ENCODE measurements at regions not wholly inside any gene's neighbourhood (a gene's known extent, or its start where the extent isn't known, plus 50 kb on each side); places are given as distances from the start of the nearest gene placed in this dataset.

DNA sequence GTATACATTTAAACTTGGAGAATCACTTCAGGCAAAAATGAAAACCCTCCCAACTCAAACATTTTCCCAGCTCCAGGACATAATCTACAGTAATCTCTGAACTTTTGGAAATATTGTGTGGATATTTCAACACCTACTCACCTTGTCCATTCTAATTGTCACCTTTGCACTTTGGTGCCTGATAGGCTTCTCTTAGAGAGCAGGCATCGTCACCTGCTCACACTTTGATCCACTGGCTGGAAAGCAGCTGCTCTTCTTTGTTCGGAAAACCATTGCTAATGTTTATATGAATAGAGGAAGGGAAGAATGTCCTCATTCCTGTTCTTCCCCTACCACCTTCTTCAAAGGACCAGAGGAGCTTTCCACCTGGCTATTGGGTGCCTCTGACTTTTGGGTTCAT is 411.2 kb downstream of the FGF9 start:
- Histone ChIP-seq H3K4ac (ENCODE audit: low read depth, low read length) (no peak overlapping the region), H3K9me3 (ENCODE audit: control insufficient read depth, low read depth, low read length) (no peaks in the 10 kb centered on the region), H2BK15ac (ENCODE audit: low read depth, low read length) (no peak overlapping the region), H2BK20ac (ENCODE audit: low read depth, low read length, poor library complexity, severe bottlenecking) (no peak overlapping the region), H2BK12ac (ENCODE audit: insufficient read length, low read depth, low read length) (no peak overlapping the region), H3K14ac (ENCODE audit: insufficient read depth, low read length) (no peak overlapping the region), H3K79me1 (ENCODE audit: insufficient read depth, low read depth, low read length, poor library complexity, severe bottlenecking) (no peaks in the 10 kb centered on the region), H3K18ac (ENCODE audit: insufficient read length, low read depth, low read length) (no peak overlapping the region), H3T11ph (ENCODE audit: low read length) (no peak overlapping the region), H4K20me1 (ENCODE audit: control insufficient read depth, insufficient read depth, insufficient read length) (no peaks in the 10 kb centered on the region), H4K8ac (replicated peaks; ENCODE audit: insufficient read length, low read depth, low read length) (no peak overlapping the region), H2BK5ac (ENCODE audit: insufficient read length, low read length) (no peak overlapping the region), H4K91ac (ENCODE audit: insufficient read length, low read depth, low read length) (no peak overlapping the region), H3K27ac (ENCODE audit: insufficient read length, low read depth, low read length) (no peak overlapping the region), H3K79me2 (ENCODE audit: insufficient read depth, low read length) (no peaks in the 10 kb centered on the region), H3K23ac (ENCODE audit: insufficient read length, low read depth, low read length) (no peak overlapping the region), H2AK5ac (ENCODE audit: insufficient read length, low read length) (no peak overlapping the region), H4K5ac (ENCODE audit: insufficient read length, low read depth, low read length) (no peak overlapping the region), H3K56ac (ENCODE audit: insufficient read length, low read depth, low read length) (no peak overlapping the region), H2AFZ (ENCODE audit: low read length) (no peak overlapping the region), H3K4me1 (ENCODE audit: insufficient read depth, low read length) (peaks cover 2% of the 10 kb centered on the region; the same call in 1 of the 2 replicates), H2BK120ac (ENCODE audit: low read depth, low read length, poor library complexity, severe bottlenecking) (no peak overlapping the region), H3K23me2 (ENCODE audit: insufficient read length, low read depth, low read length, poor library complexity, severe bottlenecking) (no peaks in the 10 kb centered on the region), H3K27me3 (ENCODE audit: insufficient read depth, low read length) (peaks cover 4% of the 10 kb centered on the region; the same call in 1 of the 2 replicates), H3K9ac (ENCODE audit: extremely low read depth, insufficient read length, low read length) (no peak overlapping the region), H3K4me2 (ENCODE audit: insufficient read depth, insufficient read length, low read length) (no peak overlapping the region)
- no CpG with 5 or more reads among the region's 2 CpGs for WGBS (ENCODE audit: extremely low coverage, insufficient read length, low lambda C conversion rate)
- no peaks in the 10 kb centered on the region for H3K36me3 Mint-ChIP-seq (ENCODE audit: insufficient read depth in 1 of 3, low read depth in 3 of 3)
- no peaks in the 10 kb centered on the region for H3K9me3 Mint-ChIP-seq
- TF ChIP-seq CTCF (conservative IDR thresholded peaks at IDR 0.05): no peak
- peaks cover 4 to 11% of the 10 kb centered on the region in 2 experiments for H3K4me1 Mint-ChIP-seq
- no peak for DNase-seq
- no peak overlapping the region for H3K27ac Mint-ChIP-seq
- H3K27me3 Mint-ChIP-seq (ENCODE audit: low read depth): peaks cover 65% of the 10 kb centered on the region
- H3K4me3 Mint-ChIP-seq: no peak overlapping the region
